Psoas muscle (tissue), 7 donors: ENCODE measurements at regions not wholly inside any gene's neighbourhood (a gene's known extent, or its start where the extent isn't known, plus 50 kb on each side); places are given as distances from the start of the nearest gene placed in this dataset.

Source experiments
- ATAC-seq, 4 donors: fragments of 200-7000 bp; cut with Tn5 transposase; one replicate each; pipeline ENCODE4 v1.9.1; 2020; ENCODE audit warnings: moderate library complexity in 3 of 4, mild to moderate bottlenecking in 2 of 4
- DNase-seq, 2 donors: peaks; one replicate each; pipeline ENCODE4 v3.0.0-alpha.2; 2020
- H3K27ac ChIP-seq: fragments of 200-600 bp; one replicate; pipeline ENCODE4 v1.8.0; 2022
- H3K27me3 ChIP-seq, 3 donors: fragments of 200-600 bp in 1 of 3; one replicate each; pipeline versions ENCODE4 v1.6.1 to v1.8.0; 2013 to 2022; ENCODE audit warnings: low read length in 2 of 3, mild to moderate bottlenecking in 2 of 3, moderate library complexity in 1 of 3; ENCODE audit not compliant: insufficient read depth in 3 of 3
- H3K36me3 ChIP-seq, 2 donors: fragments of 200-600 bp in 1 of 2; one replicate each; pipeline versions ENCODE4 v1.6.1 to v1.8.0; 2013 to 2022; ENCODE audit warnings: low read depth in 1 of 2, mild to moderate bottlenecking in 1 of 2, moderate library complexity in 1 of 2; ENCODE audit not compliant: insufficient read depth in 1 of 2
- H3K4me1 ChIP-seq: fragments of 200-600 bp; one replicate; pipeline ENCODE4 v1.8.0; 2022
- H3K4me3 ChIP-seq: fragments of 200-600 bp; one replicate; pipeline ENCODE4 v1.8.0; 2022; ENCODE audit warnings: mild to moderate bottlenecking
- H3K9me3 ChIP-seq: fragments of 200-600 bp; one replicate; pipeline ENCODE4 v1.8.0; 2022
- CTCF ChIP-seq: fragments of 200-600 bp; IDR thresholded peaks from one replicate; pipeline ENCODE4 v1.8.0; 2022; ENCODE audit warnings: antibody characterized with exemption
- WGBS, 3 donors: extraction: QIAGEN DNeasy Blood & Tissue Kit; methylation state at CpG; one replicate each; pipeline versions ENCODE4 v1.1.6 to v1.1.7; 2013; 5-methylcytosine and 5-hydroxymethylcytosine counted together
- intact Hi-C, 2 donors: fragments of 100-400 bp; cut with DNase I; formaldehyde crosslinking; loops; one replicate each; pipeline versions ENCODE4 v1.11.0 to v1.14.2; 2022
- donor health status: healthy with polysubstance abuse.
- donor health status: DM: no; HTN: no; CAD: no; lungs with moderate emphysema.
- donor health status: Bipolar disorder and iron deficiency.
- donor health status: healthy.
- donor health status: DM: yes; HTN: yes; CAD: no.
- donor health status: DM: no; HTN: no; CAD: no.
- donor health status: DM: yes; HTN: yes; CAD: no.

- no peak for TF ChIP-seq CTCF
- no peaks in the 10 kb centered on the region for H3K36me3 ChIP-seq
- no peak overlapping the region for H3K27ac ChIP-seq
- H3K27me3 ChIP-seq = no peaks in the 10 kb centered on the region
- DNase-seq = no peak
- intact Hi-C loops = no loop called here
- no peak for ATAC-seq
- no peaks in the 10 kb centered on the region for H3K9me3 ChIP-seq
- WGBS, 3 donors = 44 to 47% (median 44%) methylated on average over 2 of the region's 2 CpGs
- H3K4me3 ChIP-seq = no peak overlapping the region
- H3K4me1 ChIP-seq = no peaks in the 10 kb centered on the region
Observed at GRCh38 chr18:52222211-52222610, 117.8 kb upstream of the DCC start.

GRCh38 chr18:52227536-52227935 is 112.5 kb upstream of the DCC start:
- no peaks in the 10 kb centered on the region for H3K36me3 ChIP-seq
- WGBS, 3 donors = 90 to 92% (median 90%) methylated on average over 4 of the region's 4 CpGs
- no peaks in the 10 kb centered on the region for H3K9me3 ChIP-seq
- H3K4me3 ChIP-seq = no peak overlapping the region
- no peak for ATAC-seq
- no peak for DNase-seq
- TF ChIP-seq CTCF = no peak
- no peaks in the 10 kb centered on the region for H3K27me3 ChIP-seq
- H3K27ac ChIP-seq = no peak overlapping the region
- intact Hi-C loops = no loop called here
- H3K4me1 ChIP-seq = no peaks in the 10 kb centered on the region

- no peak for DNase-seq
- no peak overlapping the region for H3K4me3 ChIP-seq
- no peak for ATAC-seq
- H3K9me3 ChIP-seq = no peaks in the 10 kb centered on the region
- intact Hi-C loops = no loop called here
- no peaks in the 10 kb centered on the region for H3K27me3 ChIP-seq
- H3K27ac ChIP-seq = no peak overlapping the region
- no peaks in the 10 kb centered on the region for H3K4me1 ChIP-seq
- 38 to 49% (median 46%) methylated on average over 3 of the region's 3 CpGs for WGBS, 3 donors
- H3K36me3 ChIP-seq = no peaks in the 10 kb centered on the region
- TF ChIP-seq CTCF = no peak
Observed at GRCh38 chr18:52228166-52228565, 111.8 kb upstream of the DCC start.

GRCh38 chr18:52236131-52236530 is 103.9 kb upstream of the DCC start:
- Histone ChIP-seq H3K4me3 (no peak overlapping the region), H3K27ac (no peak overlapping the region), H3K4me1 (no peaks in the 10 kb centered on the region), H3K36me3 (no peaks in the 10 kb centered on the region), H3K27me3 (no peaks in the 10 kb centered on the region), H3K9me3 (no peaks in the 10 kb centered on the region)
- intact Hi-C loops = no loop called here
- WGBS, 3 donors = 39 to 88% (median 82%) methylated on average over 1 of the region's 1 CpG
- no peak for ATAC-seq
- no peak for TF ChIP-seq CTCF
- no peak for DNase-seq

GRCh38 chr18:52237551-52237950 is 102.4 kb upstream of the DCC start:
- no peaks in the 10 kb centered on the region for H3K9me3 ChIP-seq
- no peak overlapping the region for H3K4me3 ChIP-seq
- intact Hi-C loops = no loop called here
- WGBS, 3 donors = 75 to 86% (median 80%) methylated on average over 2 of the region's 2 CpGs
- no peaks in the 10 kb centered on the region for H3K27me3 ChIP-seq
- H3K27ac ChIP-seq = no peak overlapping the region
- no peak for ATAC-seq
- no peak for DNase-seq
- no peaks in the 10 kb centered on the region for H3K4me1 ChIP-seq
- TF ChIP-seq CTCF = no peak
- no peaks in the 10 kb centered on the region for H3K36me3 ChIP-seq
